ENCODE measurements at regions not wholly inside any gene's neighbourhood (a gene's known extent, or its start where the extent isn't known, plus 50 kb on each side); places are given as distances from the start of the nearest gene placed in this dataset.

DNA sequence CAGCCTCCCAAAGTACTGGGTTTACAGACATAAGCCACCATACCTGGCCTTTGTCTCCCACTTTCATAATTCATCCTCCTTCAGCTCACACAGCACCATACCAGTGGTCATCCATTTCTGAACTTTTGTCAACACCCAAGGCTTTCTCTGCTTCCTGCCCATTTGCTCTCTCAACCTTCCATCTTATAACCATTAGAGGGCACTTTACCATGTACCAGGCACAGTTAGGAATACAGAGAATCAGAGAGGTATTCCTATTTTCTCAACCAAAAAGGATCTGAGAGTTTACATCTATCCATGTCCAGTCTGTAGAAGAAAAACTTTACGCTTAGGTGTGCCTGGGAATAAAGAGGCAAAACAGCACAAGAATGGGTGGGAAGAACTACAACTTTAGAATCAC, 397.6 kb downstream of the BUD13 start:
- TF ChIP-seq POLR2AphosphoS5 (IDR thresholded peaks at IDR 0.05), result no peak
- TF ChIP-seq POLR2A (IDR thresholded peaks at IDR 0.05), result no peak
- TF ChIP-seq, protein P1, sequence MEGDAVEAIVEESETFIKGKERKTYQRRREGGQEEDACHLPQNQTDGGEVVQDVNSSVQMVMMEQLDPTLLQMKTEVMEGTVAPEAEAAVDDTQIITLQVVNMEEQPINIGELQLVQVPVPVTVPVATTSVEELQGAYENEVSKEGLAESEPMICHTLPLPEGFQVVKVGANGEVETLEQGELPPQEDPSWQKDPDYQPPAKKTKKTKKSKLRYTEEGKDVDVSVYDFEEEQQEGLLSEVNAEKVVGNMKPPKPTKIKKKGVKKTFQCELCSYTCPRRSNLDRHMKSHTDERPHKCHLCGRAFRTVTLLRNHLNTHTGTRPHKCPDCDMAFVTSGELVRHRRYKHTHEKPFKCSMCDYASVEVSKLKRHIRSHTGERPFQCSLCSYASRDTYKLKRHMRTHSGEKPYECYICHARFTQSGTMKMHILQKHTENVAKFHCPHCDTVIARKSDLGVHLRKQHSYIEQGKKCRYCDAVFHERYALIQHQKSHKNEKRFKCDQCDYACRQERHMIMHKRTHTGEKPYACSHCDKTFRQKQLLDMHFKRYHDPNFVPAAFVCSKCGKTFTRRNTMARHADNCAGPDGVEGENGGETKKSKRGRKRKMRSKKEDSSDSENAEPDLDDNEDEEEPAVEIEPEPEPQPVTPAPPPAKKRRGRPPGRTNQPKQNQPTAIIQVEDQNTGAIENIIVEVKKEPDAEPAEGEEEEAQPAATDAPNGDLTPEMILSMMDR (IDR thresholded peaks at IDR 0.05), result no peak
- TF ChIP-seq EP300 (IDR thresholded peaks at IDR 0.05), result no peak
